NCI-H187 treated with DMSO at 0.1 percent for 48 hours (cell line): ENCODE measurements at regions not wholly inside any gene's neighbourhood (a gene's known extent, or its start where the extent isn't known, plus 50 kb on each side); places are given as distances from the start of the nearest gene placed in this dataset.
"Not testable (repeated sequence)": the region's sequence is repeated elsewhere in the genome, so short reads cannot be mapped to it uniquely, and the experiment has no call there.

ENCODE experiments used
- DNase-seq: peaks from one replicate; lab custom pipeline; 2025; lab: John Stamatoyannopoulos, UW

GRCh38 chr5:110812639-110813038 lies 73.8 kb downstream of the SLC25A46 start:
- no peak for DNase-seq

- no peak for DNase-seq
Observed at GRCh38 chr5:110815916-110816605, 77.3 kb downstream of the SLC25A46 start.

GRCh38 chr5:110817459-110817858 lies 78.7 kb downstream of the SLC25A46 start:
- DNase-seq: no peak

GRCh38 chr5:110823571-110823970 lies 84.8 kb downstream of the SLC25A46 start:
- DNase-seq: no peak

GRCh38 chr5:110824936-110825441 lies 86.2 kb downstream of the SLC25A46 start:
- DNase-seq: no peak

- DNase-seq: no peak
Observed at GRCh38 chr5:110832683-110833082, 93.9 kb downstream of the SLC25A46 start.

- not testable (repeated sequence) for DNase-seq
Observed at GRCh38 chr5:110834933-110835332, 96.1 kb downstream of the SLC25A46 start.

GRCh38 chr5:110836851-110837250 lies 98.0 kb downstream of the SLC25A46 start:
- no peak for DNase-seq

- DNase-seq: not testable (repeated sequence)
Observed at GRCh38 chr5:110838357-110838756, 99.5 kb downstream of the SLC25A46 start.

GRCh38 chr5:110838961-110839360 lies 100.2 kb downstream of the SLC25A46 start:
- DNase-seq: no peak

GRCh38 chr5:110840347-110840960 lies 101.6 kb downstream of the SLC25A46 start:
- no peak for DNase-seq

GRCh38 chr5:110841137-110841536 lies 102.3 kb downstream of the SLC25A46 start:
- DNase-seq: no peak

- DNase-seq: no peak
Observed at GRCh38 chr5:110842948-110843347, 104.1 kb downstream of the SLC25A46 start.

- DNase-seq: no peak
Observed at GRCh38 chr5:110844251-110844650, 105.4 kb downstream of the SLC25A46 start.

GRCh38 chr5:110846398-110847001 lies 107.7 kb downstream of the SLC25A46 start:
- no peak for DNase-seq

- no peak for DNase-seq
Observed at GRCh38 chr5:110851357-110851756, 112.5 kb downstream of the SLC25A46 start.

GRCh38 chr5:110852053-110852452 lies 113.2 kb downstream of the SLC25A46 start:
- no peak for DNase-seq

- no peak for DNase-seq
Observed at GRCh38 chr5:110852541-110852940, 113.7 kb downstream of the SLC25A46 start.

GRCh38 chr5:110853267-110853666 lies 114.5 kb downstream of the SLC25A46 start:
- DNase-seq: no peak

- no peak for DNase-seq
Observed at GRCh38 chr5:110854200-110854599, 115.4 kb downstream of the SLC25A46 start.

- no peak for DNase-seq
Observed at GRCh38 chr5:110855961-110856360, 117.2 kb downstream of the SLC25A46 start.

- no peak for DNase-seq
Observed at GRCh38 chr5:110865400-110866094, 126.7 kb downstream of the SLC25A46 start.

- no peak for DNase-seq
Observed at GRCh38 chr5:110869927-110870326, 131.1 kb downstream of the SLC25A46 start.
